Fibroblast of lung (primary cell): ENCODE measurements at regions not wholly inside any gene's neighbourhood (a gene's known extent, or its start where the extent isn't known, plus 50 kb on each side); places are given as distances from the start of the nearest gene placed in this dataset.

Experiments used
- CTCF ChIP-seq, 2 donors: IDR thresholded peaks in 1 of 2; conservative IDR thresholded peaks in 1 of 2; 1 replicate in 1 of 2; 2 replicates in 1 of 2; pipeline ENCODE4 v1.5.1; 2011 to 2012; ENCODE audit warnings: low read length in 2 of 2, control low read depth in 1 of 2, inconsistent platforms in 1 of 2, low read depth in 1 of 2, mild to moderate bottlenecking in 1 of 2
- EZH2 ChIP-seq: IDR thresholded peaks from 2 replicates; pipeline ENCODE4 v1.5.1; 2012; ENCODE audit warnings: low read length, control low read depth, mild to moderate bottlenecking; ENCODE audit errors: missing control alignments

- TF ChIP-seq CTCF (conservative IDR thresholded peaks at IDR 0.05 in 1 of 2, IDR thresholded peaks at IDR 0.05 in 1 of 2; ENCODE audit: low read depth in 1 of 2, low read length in 2 of 2) (no peak), EZH2 (no peak)
Measured at GRCh38 chr9:115640887-115641286, 512.7 kb upstream of the PAPPA start.
